ENCODE measurements at regions not wholly inside any gene's neighbourhood (a gene's known extent, or its start where the extent isn't known, plus 50 kb on each side); places are given as distances from the start of the nearest gene placed in this dataset.

GRCh38 chr10:117666166-117666565 lies 123.6 kb downstream of the EMX2 start:
- no peak overlapping the region for H3K4me3 ChIP-seq
- in situ Hi-C loops (cut with MboI; ENCODE audit: low sequenced_read_pairs in 4 of 4), result no loop called here
- ATAC-seq (no peak), DNase-seq (no peak)
- H3K9me3 ChIP-seq, result no peaks in the 10 kb centered on the region
- H3K4me1 ChIP-seq, result no peaks in the 10 kb centered on the region
- intact Hi-C loops (cut with DNase I; ENCODE audit: low total_unique reads), result no loop called here
- no peak overlapping the region for H3K27ac ChIP-seq
- H3K27me3 ChIP-seq, result no peaks in the 10 kb centered on the region
- TF ChIP-seq CTCF (IDR thresholded peaks at IDR 0.05 in 4 of 5, conservative IDR thresholded peaks at IDR 0.05 in 1 of 5) (no peak), POLR2A (IDR thresholded peaks at IDR 0.05) (no peak)
- no peaks in the 10 kb centered on the region for H3K36me3 ChIP-seq

- Histone ChIP-seq H3K4me1 (no peaks in the 10 kb centered on the region), H3K4me3 (no peak overlapping the region), H3K9me3 (no peaks in the 10 kb centered on the region), H3K27me3 (no peaks in the 10 kb centered on the region), H3K27ac (no peak overlapping the region), H3K36me3 (no peaks in the 10 kb centered on the region)
- intact Hi-C loops (cut with DNase I; ENCODE audit: low total_unique reads) (no loop called here), in situ Hi-C loops (cut with MboI; ENCODE audit: low sequenced_read_pairs in 4 of 4) (no loop called here)
- no peak for DNase-seq
- TF ChIP-seq CTCF (IDR thresholded peaks at IDR 0.05 in 4 of 5, conservative IDR thresholded peaks at IDR 0.05 in 1 of 5), result no peak
- no peak for TF ChIP-seq POLR2A (IDR thresholded peaks at IDR 0.05)
- ATAC-seq, result no peak
Measured at GRCh38 chr10:117666965-117667364, 124.4 kb downstream of the EMX2 start.

- Histone ChIP-seq H3K4me1 (no peaks in the 10 kb centered on the region), H3K27ac (no peak overlapping the region), H3K27me3 (no peaks in the 10 kb centered on the region), H3K36me3 (no peaks in the 10 kb centered on the region), H3K9me3 (no peaks in the 10 kb centered on the region), H3K4me3 (no peak overlapping the region)
- DNase-seq (no peak), ATAC-seq (no peak)
- in situ Hi-C loops (cut with MboI; ENCODE audit: low sequenced_read_pairs in 4 of 4), result no loop called here
- intact Hi-C loops (cut with DNase I; ENCODE audit: low total_unique reads), result no loop called here
- TF ChIP-seq POLR2A (IDR thresholded peaks at IDR 0.05) (no peak), CTCF (IDR thresholded peaks at IDR 0.05 in 4 of 5, conservative IDR thresholded peaks at IDR 0.05 in 1 of 5) (no peak)
Measured at GRCh38 chr10:117667831-117668230, 125.3 kb downstream of the EMX2 start.

- Histone ChIP-seq H3K27me3 (no peaks in the 10 kb centered on the region), H3K9me3 (no peaks in the 10 kb centered on the region), H3K4me1 (no peaks in the 10 kb centered on the region), H3K27ac (no peak overlapping the region), H3K4me3 (no peak overlapping the region), H3K36me3 (no peaks in the 10 kb centered on the region)
- TF ChIP-seq CTCF (IDR thresholded peaks at IDR 0.05 in 4 of 5, conservative IDR thresholded peaks at IDR 0.05 in 1 of 5), result no peak
- TF ChIP-seq POLR2A (IDR thresholded peaks at IDR 0.05), result no peak
- in situ Hi-C loops (cut with MboI; ENCODE audit: low sequenced_read_pairs in 4 of 4) (no loop called here), intact Hi-C loops (cut with DNase I; ENCODE audit: low total_unique reads) (no loop called here)
- no peak for ATAC-seq
- DNase-seq, result no peak
Measured at GRCh38 chr10:117668327-117669008, 125.9 kb downstream of the EMX2 start.

- DNase-seq (no peak), ATAC-seq (no peak)
- in situ Hi-C loops (cut with MboI; ENCODE audit: low sequenced_read_pairs in 4 of 4), result no loop called here
- Histone ChIP-seq H3K4me1 (no peaks in the 10 kb centered on the region), H3K9me3 (no peaks in the 10 kb centered on the region), H3K27ac (no peak overlapping the region), H3K4me3 (no peak overlapping the region), H3K36me3 (no peaks in the 10 kb centered on the region), H3K27me3 (no peaks in the 10 kb centered on the region)
- TF ChIP-seq CTCF (IDR thresholded peaks at IDR 0.05 in 4 of 5, conservative IDR thresholded peaks at IDR 0.05 in 1 of 5) (no peak), POLR2A (IDR thresholded peaks at IDR 0.05) (no peak)
- intact Hi-C loops (cut with DNase I; ENCODE audit: low total_unique reads), result no loop called here
Measured at GRCh38 chr10:117669122-117669521, 126.6 kb downstream of the EMX2 start.

Data from gastrocnemius medialis (tissue), 4 donors.